HG02642 (cell line): ENCODE measurements at regions not wholly inside any gene's neighbourhood (a gene's known extent, or its start where the extent isn't known, plus 50 kb on each side); places are given as distances from the start of the nearest gene placed in this dataset.

ENCODE experiments used
- ATAC-seq: cut with Tn5 transposase; IDR thresholded peaks from one replicate; pipeline ENCODE4 v1.9.1; 2021; ENCODE audit warnings: mild to moderate bottlenecking; ENCODE audit not compliant: unreplicated experiment, poor library complexity

DNA sequence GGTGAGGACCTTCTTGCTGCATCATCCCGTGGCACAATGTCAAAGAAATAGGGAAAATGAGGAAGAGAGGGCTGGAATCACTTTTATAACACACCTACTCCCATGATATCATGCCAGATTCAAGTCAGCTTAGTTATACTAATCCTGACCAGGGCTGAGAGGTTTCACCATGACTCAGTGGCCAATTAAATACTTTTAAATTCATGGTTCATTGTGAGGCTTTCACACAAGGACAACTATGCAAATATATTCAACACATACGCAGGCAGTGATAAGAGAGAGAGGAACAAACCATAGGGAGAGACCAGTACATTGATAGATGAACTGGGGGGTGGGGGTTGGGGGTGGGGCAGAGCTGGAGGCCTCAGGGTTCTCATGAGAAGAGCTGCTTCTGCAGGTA, 313.1 kb downstream of the LRFN2 start:
- ATAC-seq, result no peak

DNA sequence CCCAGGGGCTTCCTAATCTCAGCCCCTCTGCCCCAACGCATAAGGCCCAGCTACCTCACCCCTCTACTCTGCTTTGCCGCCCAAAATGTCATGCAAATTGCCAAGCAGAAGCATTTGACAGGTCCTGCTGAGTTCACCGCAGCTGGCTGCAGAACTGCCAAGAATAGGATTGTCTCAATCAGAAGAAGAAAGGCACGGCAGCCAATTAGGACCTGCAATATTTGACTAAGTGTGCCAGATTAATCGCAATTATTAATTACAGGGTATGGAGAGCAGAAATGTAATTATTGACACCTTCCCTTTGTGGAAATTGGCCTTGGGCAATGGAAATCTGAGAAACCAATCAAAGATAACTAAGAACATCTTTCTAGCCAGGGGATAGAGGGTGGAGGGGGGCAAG, 318.6 kb downstream of the LRFN2 start:
- no peak for ATAC-seq

DNA sequence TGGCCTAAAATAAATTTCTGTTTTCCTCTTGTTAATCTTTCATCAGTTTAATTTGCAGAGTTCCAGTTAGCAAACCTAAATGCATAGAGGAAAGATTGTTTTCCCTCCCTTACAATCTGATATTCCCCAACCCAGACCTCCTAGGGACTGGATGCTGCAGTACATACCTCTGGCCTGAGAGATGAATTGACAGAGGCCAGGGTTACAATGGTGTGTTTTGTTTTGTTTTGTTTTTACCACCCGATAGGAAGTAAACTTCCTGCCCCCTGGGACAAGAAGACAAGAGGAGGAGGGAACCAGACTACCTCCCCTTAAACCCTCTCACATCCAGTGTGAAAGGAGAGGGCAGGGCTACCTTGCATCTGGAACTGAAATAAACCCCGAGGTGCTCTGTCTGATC, 319.0 kb downstream of the LRFN2 start:
- no peak for ATAC-seq

DNA sequence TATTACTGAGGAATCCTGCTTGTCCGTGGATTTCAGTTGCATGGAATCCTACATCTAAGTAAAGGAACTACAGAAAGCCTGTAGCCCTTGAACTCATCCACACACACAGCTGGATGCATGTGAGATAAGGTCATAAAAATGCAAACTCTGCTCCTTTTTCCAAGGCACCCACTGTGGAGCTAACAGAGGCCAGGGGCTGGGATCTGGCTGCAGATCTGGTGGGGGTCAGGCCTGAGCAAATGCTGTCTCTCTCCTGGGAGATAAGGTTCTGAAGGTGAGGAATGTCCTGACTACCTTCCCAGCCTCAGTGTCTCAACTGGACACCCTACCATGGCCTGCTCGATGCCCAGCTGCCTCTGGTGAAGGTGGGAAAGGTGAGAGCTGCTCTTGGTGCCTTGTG, 321.5 kb downstream of the LRFN2 start:
- no peak for ATAC-seq

DNA sequence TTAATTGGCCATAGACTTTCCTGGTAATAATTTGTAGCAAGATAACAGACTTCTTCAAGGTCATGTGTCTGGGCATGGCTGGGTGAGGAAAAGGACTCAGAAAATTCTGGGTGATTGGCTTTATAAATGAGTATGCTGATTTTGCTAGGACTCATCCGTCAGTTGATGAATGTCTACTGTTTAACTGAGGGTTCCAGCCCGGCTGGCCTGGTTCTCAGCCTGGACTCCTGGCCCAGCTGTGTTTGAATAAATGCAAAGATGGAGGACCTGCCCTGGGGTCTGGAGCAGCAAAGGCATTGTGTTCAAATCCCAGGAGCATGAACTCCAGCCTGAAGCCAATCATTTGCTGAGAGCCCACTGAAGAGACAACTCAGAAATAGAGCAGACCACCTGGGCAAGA, 323.2 kb downstream of the LRFN2 start:
- no peak for ATAC-seq

GRCh38 chr6:40262363-40262762, 324.8 kb downstream of the LRFN2 start:
- ATAC-seq, result no peak

GRCh38 chr6:40258531-40258930, 324.3 kb upstream of the MOCS1 start:
- no peak for ATAC-seq

GRCh38 chr6:40256831-40257230, 322.6 kb upstream of the MOCS1 start:
- ATAC-seq, result no peak

DNA sequence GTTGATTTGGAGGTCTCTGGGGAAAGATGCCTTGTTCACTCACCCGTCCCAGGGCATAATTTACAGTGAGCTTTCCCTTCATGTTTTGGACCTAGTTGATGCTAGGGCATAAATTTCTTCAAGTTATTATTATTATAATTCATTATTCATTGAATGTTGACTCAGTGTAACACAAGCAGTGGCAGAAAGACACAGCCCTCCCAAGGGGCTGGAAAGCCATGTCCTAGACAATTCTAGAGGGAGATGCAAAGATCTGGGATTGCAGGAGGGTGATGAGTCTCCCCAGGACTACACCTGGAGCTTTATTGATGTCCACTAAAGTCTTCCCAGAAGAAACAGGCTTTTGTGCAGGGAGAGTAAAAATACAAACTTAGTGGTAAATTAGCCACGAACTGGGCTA, 322.0 kb upstream of the MOCS1 start:
- ATAC-seq, result no peak

DNA sequence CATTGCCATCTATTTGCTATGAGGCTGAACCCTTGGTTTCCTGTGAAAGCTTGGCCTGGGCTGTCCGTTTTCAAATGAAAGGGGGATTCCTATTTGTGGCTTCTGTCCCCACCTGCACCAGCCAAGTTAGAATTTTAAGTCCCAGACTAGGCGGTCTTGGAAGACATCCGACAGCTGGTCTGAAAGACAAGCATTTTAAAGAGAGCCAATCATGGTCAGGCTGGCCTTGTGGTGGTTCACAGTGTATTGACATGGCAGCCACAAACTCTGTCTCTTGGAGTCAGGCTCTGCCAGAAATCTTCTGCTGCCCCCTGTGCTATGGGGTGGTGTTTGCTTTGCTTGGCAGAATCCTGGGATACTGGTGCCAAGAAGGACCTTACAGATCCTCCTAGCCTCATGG, 319.2 kb upstream of the MOCS1 start:
- ATAC-seq, result no peak

GRCh38 chr6:40252531-40253258, 318.4 kb upstream of the MOCS1 start:
- ATAC-seq, result no peak

DNA sequence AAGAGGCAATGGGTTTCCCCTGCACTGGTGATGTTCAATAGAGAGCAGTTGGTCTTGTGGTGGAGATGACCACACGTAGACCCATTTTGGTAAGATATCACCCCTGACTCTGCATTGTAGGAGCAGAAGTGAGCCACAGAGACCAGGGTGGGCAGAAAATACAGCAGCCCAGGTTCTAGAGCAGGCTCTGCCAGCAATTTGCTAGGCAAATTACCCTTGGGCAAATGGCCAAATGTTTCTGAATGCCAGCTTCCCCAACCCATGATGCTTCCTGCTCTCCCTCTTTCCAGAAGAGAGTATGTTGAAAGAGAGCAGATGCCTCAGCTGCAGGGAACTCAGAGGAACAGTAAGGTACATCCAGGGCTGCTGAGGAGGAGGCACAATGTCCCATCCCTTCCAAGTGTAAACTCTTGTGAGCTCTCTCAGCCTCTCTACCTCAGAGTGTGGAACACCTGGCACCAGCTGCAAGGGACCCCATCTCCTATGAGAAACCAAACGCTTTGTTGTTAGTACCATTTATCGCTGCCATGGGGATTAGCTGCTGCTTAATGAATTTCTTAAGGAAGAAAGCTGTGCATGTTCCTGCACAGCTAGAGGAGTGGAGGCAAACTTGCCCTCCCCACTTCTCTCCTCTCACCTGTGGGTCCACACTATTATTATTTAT, 317.5 kb upstream of the MOCS1 start:
- ATAC-seq, result no peak

GRCh38 chr6:40249935-40250334, 315.7 kb upstream of the MOCS1 start:
- ATAC-seq, result no peak

DNA sequence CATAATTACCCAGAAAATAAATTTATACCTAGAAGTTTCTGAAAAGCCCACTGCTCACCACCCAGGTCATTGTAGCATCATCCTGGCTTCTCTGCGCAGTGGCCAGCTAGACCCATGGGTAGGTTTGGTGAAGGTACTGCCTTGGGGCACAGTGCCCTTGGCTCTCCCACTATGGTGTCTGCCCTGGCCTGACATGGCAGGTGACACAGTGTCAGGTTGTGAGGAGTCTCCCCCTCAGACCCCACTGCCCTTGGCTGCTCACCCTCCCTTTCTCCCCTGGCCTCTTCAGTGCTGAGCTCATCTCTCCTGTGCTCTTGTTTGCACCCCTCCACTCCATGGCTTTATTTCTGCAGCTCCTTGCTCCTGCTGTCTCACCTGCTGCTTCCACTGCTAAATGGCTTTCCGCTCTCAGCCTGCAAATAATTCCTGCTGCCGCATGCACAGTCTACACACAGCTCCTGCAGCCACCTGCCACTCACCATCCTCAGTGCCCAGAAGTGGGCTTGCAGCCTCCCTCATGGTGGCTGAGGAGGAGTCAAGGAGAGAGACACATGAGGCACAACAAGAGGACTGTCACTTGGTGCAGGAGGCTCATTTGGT, 313.4 kb upstream of the MOCS1 start:
- ATAC-seq, result no peak

- ATAC-seq, result no peak
These were observed 310.4 kb upstream of the MOCS1 start for GRCh38 chr6:40244699-40245098.

DNA sequence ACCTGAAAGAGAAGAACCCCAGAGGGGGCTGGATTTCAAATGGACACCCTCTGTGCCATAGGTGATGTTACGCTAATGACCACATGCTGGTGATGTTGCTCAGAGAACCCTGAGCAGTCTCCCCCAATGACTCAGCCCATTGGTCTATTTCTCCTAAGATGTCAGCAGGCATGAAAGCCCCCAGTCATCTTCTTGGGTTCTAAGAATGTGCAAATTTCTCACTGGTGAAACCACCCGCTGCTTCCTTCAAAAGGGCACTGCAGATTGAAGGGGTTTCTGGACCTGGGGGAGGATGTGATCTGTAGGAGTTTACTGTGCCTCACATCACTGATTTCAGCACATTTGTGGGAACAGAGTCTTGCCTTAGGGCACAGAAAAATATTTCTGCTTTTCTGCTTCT, 298.4 kb upstream of the MOCS1 start:
- ATAC-seq, result no peak

DNA sequence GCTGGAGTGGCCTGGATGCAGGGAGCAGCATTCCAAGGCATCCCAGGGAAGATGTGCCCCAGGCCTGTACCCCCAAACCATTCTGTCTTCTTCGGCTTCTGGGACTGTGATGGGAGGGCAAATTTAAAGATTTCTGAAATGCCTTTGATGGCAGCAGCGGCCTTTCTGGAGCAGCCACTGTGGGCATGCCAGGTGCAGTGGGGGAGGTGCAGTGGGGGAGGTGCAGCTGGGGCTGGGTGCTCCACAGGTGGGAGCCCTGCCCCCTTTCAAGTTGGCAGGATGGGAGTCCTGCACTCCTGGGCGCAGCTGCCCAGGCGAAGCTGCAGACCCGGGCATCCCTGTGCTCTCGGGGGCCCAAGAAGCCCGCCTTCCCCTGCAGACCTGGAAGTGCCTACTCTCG, 293.5 kb upstream of the MOCS1 start:
- ATAC-seq, result no peak

DNA sequence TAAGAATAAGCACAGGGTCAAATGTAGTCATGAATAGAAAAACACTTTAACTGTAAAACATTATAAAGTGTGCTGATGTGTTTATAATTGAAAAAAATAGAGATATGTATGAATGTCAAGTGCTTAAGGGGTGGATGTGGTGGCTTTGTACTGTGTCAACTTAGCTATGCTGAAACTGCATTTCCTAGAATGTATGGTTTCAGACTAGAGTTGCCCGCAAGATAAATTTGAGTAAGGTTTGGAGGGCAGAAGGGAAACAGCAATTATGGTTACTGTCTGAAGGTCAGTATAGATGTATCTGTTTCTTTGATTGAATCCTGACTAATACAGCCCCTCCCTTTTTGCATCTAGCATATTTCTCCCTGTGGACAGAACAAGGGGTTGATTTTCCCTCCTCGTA, 288.1 kb upstream of the MOCS1 start:
- no peak for ATAC-seq

DNA sequence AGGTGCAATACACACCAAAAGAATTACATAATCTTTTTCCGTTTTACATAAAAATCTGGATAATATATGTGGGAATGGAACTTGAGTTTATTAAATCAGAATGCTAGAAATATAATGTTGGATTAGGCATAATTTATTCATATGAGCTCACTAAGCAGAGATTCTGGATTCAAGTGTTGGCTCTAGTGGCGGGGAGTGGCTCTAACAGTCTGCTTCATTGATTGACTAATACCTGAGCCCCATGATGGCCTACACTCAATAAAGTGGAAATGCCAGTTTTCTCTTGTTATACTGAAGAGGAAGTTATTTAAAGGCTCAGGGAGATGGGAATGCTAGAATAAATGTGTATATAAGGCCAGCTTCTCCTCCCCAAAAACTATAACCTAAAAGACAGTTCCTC, 285.5 kb upstream of the MOCS1 start:
- no peak for ATAC-seq

DNA sequence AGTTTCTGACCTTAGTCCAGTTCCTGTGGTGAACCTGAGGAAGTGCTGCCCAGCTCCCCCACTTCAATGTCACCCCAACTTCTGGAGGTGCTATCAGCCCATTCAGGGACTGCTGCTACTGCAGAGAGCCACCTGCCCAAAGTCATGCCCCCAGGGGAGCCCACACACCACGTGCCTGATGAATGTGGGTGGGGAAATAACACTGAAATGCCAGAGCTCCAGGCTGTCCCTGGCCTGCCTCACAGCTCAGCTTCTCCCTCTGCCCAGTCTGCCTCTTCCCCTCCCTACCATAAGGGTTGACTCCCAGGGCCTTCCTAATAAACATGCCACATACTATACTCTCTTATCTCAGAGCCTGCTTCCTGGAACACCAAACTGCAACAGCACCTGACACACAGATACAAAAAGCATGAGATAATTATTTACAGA, 276.4 kb upstream of the MOCS1 start:
- ATAC-seq, result no peak

GRCh38 chr6:40205801-40206200, 271.5 kb upstream of the MOCS1 start:
- no peak for ATAC-seq

DNA sequence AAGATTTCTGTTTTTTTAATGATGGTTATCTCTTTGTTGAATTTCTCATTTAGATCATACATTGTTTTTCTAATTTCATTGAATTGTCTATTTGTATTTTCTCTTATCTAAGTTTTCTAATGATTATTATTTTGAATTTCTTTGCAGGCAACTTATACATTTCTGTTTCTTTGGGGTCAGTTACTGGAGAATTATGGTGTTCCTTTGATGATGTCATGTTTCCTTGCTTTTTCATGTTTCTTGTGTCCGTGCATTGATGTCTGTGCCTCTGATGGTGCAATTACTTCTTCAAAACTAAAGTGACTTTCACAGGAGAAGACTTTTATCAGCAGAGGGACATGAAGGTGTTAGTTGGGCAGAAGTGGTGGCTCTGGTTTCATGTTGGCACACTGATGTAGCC, 270.7 kb upstream of the MOCS1 start:
- no peak for ATAC-seq
